Muscle layer of duodenum (tissue), 2 donors: ENCODE measurements at regions not wholly inside any gene's neighbourhood (a gene's known extent, or its start where the extent isn't known, plus 50 kb on each side); places are given as distances from the start of the nearest gene placed in this dataset.

Source experiments
- H3K27ac ChIP-seq: one replicate; pipeline ENCODE4 v1.7.0; 2013; ENCODE audit warnings: mild to moderate bottlenecking, low read length
- H3K27me3 ChIP-seq: one replicate; pipeline ENCODE4 v1.7.0; 2013; ENCODE audit warnings: low read depth, mild to moderate bottlenecking, control low read depth, low read length
- H3K36me3 ChIP-seq, 2 donors: one replicate each; pipeline ENCODE4 v1.7.0; 2013; ENCODE audit warnings: low read length in 2 of 2, control low read depth in 1 of 2, mild to moderate bottlenecking in 1 of 2; ENCODE audit not compliant: insufficient read depth in 2 of 2, control insufficient read depth in 1 of 2
- H3K4me1 ChIP-seq, 2 donors: one replicate each; pipeline ENCODE4 v1.7.0; 2013; ENCODE audit warnings: low read length in 2 of 2, mild to moderate bottlenecking in 2 of 2, control low read depth in 1 of 2, moderate library complexity in 1 of 2; ENCODE audit not compliant: insufficient read depth in 2 of 2, control insufficient read depth in 1 of 2
- H3K4me3 ChIP-seq, 2 donors: one replicate each; pipeline ENCODE4 v1.7.0; 2013; ENCODE audit warnings: low read length in 2 of 2, low read depth in 1 of 2, mild to moderate bottlenecking in 1 of 2
- H3K9me3 ChIP-seq, 2 donors: one replicate each; pipeline ENCODE4 v1.7.0; 2013; ENCODE audit warnings: low read length in 2 of 2, control low read depth in 1 of 2, mild to moderate bottlenecking in 1 of 2; ENCODE audit not compliant: control insufficient read depth in 1 of 2
- donor health status: healthy.

- Histone ChIP-seq H3K36me3 (no peaks in the 10 kb centered on the region), H3K4me1 (no peaks in the 10 kb centered on the region), H3K9me3 (peaks cover 0 to 2% of the 10 kb centered on the region in 2 donors), H3K27me3 (no peaks in the 10 kb centered on the region), H3K4me3 (no peak overlapping the region), H3K27ac (no peak overlapping the region)
Measured at GRCh38 chr7:121516821-121517220, 120.7 kb upstream of the FAM3C start.

- Histone ChIP-seq H3K27ac (no peak overlapping the region), H3K27me3 (no peaks in the 10 kb centered on the region), H3K36me3 (no peaks in the 10 kb centered on the region), H3K9me3 (peaks cover 4 to 11% of the 10 kb centered on the region in 2 donors), H3K4me3 (no peak overlapping the region), H3K4me1 (no peaks in the 10 kb centered on the region)
Measured at GRCh38 chr7:121515630-121516401, 119.7 kb upstream of the FAM3C start.

DNA sequence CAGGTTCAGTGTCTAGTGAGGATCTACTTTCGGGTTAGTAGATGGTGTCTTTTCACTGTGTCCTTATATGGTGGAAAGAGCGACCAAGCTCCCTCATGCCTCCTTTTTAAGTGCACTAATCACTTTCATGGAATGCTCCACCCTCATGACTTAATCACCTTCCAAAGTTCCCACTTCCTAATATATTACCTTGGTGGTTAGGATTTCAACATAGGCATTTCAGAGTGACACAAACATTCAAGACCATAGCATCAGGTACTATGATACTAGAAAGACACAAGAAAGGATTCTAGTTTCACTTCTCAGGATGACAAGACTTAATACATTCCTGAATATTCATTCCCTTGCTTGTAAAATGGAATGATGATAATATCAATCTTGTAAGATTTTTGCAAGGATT is 119.1 kb upstream of the FAM3C start:
- H3K36me3 ChIP-seq, result no peaks in the 10 kb centered on the region
- H3K27me3 ChIP-seq, result no peaks in the 10 kb centered on the region
- no peak overlapping the region for H3K27ac ChIP-seq
- H3K4me3 ChIP-seq, result no peak overlapping the region
- no peaks in the 10 kb centered on the region for H3K4me1 ChIP-seq
- peaks cover 4 to 16% of the 10 kb centered on the region in 2 donors for H3K9me3 ChIP-seq

- no peaks in the 10 kb centered on the region for H3K36me3 ChIP-seq
- H3K27ac ChIP-seq, result no peak overlapping the region
- no peaks in the 10 kb centered on the region for H3K27me3 ChIP-seq
- H3K9me3 ChIP-seq, result peaks cover 9 to 26% of the 10 kb centered on the region in 2 donors
- H3K4me3 ChIP-seq, result no peak overlapping the region
- H3K4me1 ChIP-seq, result no peaks in the 10 kb centered on the region
Measured at GRCh38 chr7:121513105-121513504, 117.0 kb upstream of the FAM3C start.

DNA sequence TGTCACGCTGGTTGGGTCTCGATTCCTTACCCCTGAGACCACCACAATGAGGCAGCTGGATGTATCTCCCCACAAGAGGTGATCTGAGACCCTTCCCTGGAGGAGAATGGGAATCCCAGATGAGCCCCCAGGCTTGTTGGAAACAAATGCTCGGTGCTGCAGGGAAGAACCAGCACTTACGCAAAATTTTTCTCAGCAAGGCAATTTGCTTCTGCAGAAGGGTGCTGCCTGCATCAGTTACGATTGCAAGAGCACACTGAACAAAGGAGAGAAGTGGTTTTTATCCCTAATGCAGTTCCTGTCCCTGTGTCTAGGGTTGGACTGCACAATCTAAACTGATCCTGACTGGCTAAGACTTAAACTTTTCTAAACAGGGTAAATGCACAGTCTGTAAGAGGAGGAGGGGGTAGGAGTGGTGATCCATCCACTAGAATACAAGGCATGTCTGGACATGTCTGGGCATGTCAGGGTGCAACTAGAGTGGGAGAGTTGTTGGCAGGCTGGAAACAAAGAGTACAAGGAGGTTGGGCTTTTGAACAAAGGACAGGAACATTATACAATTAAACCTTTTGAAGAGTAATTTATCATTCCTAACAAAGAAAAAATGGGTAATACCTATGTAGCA is 114.9 kb upstream of the FAM3C start:
- no peaks in the 10 kb centered on the region for H3K36me3 ChIP-seq
- H3K4me3 ChIP-seq, result no peak overlapping the region
- no peaks in the 10 kb centered on the region for H3K27me3 ChIP-seq
- no peaks in the 10 kb centered on the region for H3K4me1 ChIP-seq
- no peak overlapping the region for H3K27ac ChIP-seq
- H3K9me3 ChIP-seq, result peaks cover 9 to 28% of the 10 kb centered on the region in 2 donors

DNA sequence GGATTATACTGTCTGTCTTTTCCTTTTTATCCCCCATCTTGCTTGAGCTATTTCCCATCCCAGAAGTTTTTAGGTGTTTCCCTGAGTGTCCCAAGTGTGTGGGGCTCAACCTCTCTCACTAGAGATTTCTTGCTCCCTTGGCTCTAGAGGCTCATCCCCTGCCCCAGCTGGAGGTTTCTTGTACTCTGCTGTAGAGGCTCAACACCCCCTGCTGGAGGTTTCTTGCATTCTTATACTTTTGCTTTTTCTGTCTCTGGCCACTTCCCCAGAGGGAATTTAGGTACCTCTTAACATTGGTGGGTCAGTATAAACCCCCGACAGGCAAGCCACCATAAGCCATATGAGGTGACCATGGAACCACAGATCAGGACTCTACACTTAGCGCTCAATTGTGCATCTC is 114.2 kb upstream of the FAM3C start:
- Histone ChIP-seq H3K4me3 (no peak overlapping the region), H3K27me3 (no peaks in the 10 kb centered on the region), H3K4me1 (no peaks in the 10 kb centered on the region), H3K27ac (no peak overlapping the region), H3K36me3 (no peaks in the 10 kb centered on the region), H3K9me3 (peaks cover 15 to 35% of the 10 kb centered on the region in 2 donors)

DNA sequence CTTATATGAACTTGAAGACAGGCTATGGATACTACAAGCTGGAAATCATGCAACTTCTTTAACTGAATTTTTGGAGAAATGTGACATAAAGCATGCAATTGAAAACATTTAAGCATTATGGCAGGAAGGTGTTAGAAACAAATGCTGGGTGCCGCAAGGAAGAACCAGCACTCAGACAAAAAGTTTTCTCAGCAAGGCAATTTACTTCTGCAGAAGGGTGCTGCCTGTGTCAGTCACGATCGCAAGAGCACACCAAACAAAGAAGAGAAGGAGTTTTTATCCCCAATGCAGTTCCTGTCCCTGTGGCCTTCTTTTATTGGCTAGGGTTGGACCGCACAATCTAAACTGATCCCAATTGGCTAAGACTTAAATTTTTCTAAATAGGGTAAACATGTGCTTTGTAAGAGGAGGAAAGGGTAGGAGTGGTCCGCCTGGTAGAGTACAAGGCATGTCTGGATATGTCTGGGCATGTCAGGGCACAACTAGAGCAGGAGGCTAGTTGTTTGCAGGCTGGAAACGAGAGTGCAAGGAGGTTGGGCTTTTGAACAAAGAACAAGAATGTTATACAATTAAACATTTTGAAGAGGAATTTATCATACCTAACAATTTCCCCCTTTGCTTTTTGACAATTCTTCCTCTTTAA is 109.6 kb upstream of the FAM3C start:
- peaks cover 17 to 26% of the 10 kb centered on the region in 2 donors for H3K9me3 ChIP-seq
- H3K27ac ChIP-seq, result no peak overlapping the region
- H3K27me3 ChIP-seq, result no peaks in the 10 kb centered on the region
- H3K36me3 ChIP-seq, result no peaks in the 10 kb centered on the region
- no peaks in the 10 kb centered on the region for H3K4me1 ChIP-seq
- H3K4me3 ChIP-seq, result peak overlapping the region in 1 of 2 donors; percentile 9

- Histone ChIP-seq H3K4me1 (no peaks in the 10 kb centered on the region), H3K4me3 (peak overlapping the region in 1 of 2 donors; percentile 9), H3K27me3 (no peaks in the 10 kb centered on the region), H3K36me3 (no peaks in the 10 kb centered on the region), H3K27ac (no peak overlapping the region), H3K9me3 (peaks cover 17 to 20% of the 10 kb centered on the region in 2 donors)
Measured at GRCh38 chr7:121505021-121505420, 108.9 kb upstream of the FAM3C start.

- Histone ChIP-seq H3K4me3 (no peak overlapping the region), H3K27me3 (no peaks in the 10 kb centered on the region), H3K27ac (no peak overlapping the region), H3K36me3 (no peaks in the 10 kb centered on the region), H3K9me3 (peaks cover 14 to 16% of the 10 kb centered on the region in 2 donors), H3K4me1 (no peaks in the 10 kb centered on the region)
Measured at GRCh38 chr7:121504482-121504881, 108.4 kb upstream of the FAM3C start.

GRCh38 chr7:121503730-121504129 is 107.6 kb upstream of the FAM3C start:
- Histone ChIP-seq H3K36me3 (no peaks in the 10 kb centered on the region), H3K4me1 (no peaks in the 10 kb centered on the region), H3K9me3 (peaks cover 11 to 15% of the 10 kb centered on the region in 2 donors), H3K4me3 (no peak overlapping the region), H3K27ac (no peak overlapping the region), H3K27me3 (no peaks in the 10 kb centered on the region)

- H3K27ac ChIP-seq, result no peak overlapping the region
- H3K27me3 ChIP-seq, result no peaks in the 10 kb centered on the region
- no peak overlapping the region for H3K4me3 ChIP-seq
- H3K9me3 ChIP-seq, result peaks cover 11 to 12% of the 10 kb centered on the region in 2 donors
- H3K4me1 ChIP-seq, result no peaks in the 10 kb centered on the region
- H3K36me3 ChIP-seq, result no peaks in the 10 kb centered on the region
Measured at GRCh38 chr7:121503039-121503438, 106.9 kb upstream of the FAM3C start.
